ENCODE measurements at regions not wholly inside any gene's neighbourhood (a gene's known extent, or its start where the extent isn't known, plus 50 kb on each side); places are given as distances from the start of the nearest gene placed in this dataset.

- TF ChIP-seq ZNF274 (IDR thresholded peaks at IDR 0.05; ENCODE audit: low read depth, low read length): no peak
- no peak for TF ChIP-seq YY1 (IDR thresholded peaks at IDR 0.05; ENCODE audit: insufficient read depth, insufficient read length)
Measured at GRCh38 chr1:112263042-112263441, 133.0 kb upstream of the CTTNBP2NL start.
